ENCODE measurements at regions not wholly inside any gene's neighbourhood (a gene's known extent, or its start where the extent isn't known, plus 50 kb on each side); places are given as distances from the start of the nearest gene placed in this dataset.

DNA sequence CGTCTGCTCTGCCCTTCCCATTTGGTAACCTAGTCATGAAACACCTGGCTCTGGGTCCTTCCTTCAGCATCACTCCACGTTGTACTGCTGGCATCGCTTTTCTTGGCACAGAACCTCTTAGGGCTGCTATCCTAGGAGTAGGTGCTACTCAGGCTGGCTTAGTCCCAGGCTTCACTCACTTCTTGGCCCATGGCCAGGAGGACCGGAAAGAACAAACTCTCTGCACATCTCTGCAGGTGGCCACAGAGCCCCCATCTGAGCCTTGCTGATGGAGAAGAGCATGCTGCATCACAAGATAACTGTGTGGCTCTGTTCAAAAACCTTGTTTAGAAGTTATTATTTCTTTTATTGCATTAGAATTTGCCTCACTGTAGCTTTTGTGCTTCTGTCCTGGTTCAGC lies 447.2 kb upstream of the TNP1 start:
- TF ChIP-seq, protein P1, sequence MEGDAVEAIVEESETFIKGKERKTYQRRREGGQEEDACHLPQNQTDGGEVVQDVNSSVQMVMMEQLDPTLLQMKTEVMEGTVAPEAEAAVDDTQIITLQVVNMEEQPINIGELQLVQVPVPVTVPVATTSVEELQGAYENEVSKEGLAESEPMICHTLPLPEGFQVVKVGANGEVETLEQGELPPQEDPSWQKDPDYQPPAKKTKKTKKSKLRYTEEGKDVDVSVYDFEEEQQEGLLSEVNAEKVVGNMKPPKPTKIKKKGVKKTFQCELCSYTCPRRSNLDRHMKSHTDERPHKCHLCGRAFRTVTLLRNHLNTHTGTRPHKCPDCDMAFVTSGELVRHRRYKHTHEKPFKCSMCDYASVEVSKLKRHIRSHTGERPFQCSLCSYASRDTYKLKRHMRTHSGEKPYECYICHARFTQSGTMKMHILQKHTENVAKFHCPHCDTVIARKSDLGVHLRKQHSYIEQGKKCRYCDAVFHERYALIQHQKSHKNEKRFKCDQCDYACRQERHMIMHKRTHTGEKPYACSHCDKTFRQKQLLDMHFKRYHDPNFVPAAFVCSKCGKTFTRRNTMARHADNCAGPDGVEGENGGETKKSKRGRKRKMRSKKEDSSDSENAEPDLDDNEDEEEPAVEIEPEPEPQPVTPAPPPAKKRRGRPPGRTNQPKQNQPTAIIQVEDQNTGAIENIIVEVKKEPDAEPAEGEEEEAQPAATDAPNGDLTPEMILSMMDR (IDR thresholded peaks at IDR 0.05; ENCODE audit: insufficient read depth, missing control alignments): no peak
- DNase-seq (ENCODE audit: insufficient read length, low spot score): no peak
- FAIRE-seq: no peak

DNA sequence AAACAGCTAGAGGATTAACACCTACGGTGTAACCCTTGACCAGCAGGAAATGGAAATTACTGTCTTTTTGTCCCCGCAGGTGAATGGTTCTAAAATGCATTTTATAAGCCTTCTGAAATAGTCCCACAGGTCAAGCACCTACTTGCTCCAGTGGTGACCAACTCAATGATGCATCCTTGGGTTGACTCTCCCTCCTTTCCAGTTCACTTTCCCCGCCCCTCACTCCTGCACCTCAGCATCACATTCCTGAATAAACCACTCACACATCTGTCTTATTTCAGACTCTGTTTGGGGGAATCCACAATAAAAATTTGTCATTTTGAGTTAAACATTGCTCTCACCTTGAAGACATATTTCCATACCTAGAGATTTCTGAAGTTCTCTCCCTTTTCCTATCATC lies 446.0 kb upstream of the TNP1 start:
- TF ChIP-seq, protein P1 (IDR thresholded peaks at IDR 0.05; ENCODE audit: insufficient read depth, missing control alignments): no peak
- no peak for FAIRE-seq
- no peak for DNase-seq (ENCODE audit: insufficient read length, low spot score)

DNA sequence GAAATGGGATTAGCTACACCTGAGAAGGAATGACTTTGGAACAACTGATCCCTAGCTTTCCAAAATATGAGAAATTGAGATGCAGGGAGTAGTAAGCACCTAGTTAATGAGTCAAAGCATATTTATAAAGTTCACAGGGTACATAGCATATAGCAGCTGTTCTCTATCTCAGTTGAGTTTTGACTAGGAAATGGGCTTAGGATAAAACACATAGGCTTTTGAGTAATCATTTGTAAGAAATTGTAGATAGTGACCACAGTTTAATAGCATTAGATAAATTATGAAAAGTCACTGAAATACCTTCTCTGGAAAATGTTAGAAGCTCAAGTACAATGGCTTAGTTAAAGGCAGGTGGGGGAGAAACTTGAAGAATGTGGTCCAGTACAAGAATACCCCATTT lies 444.7 kb upstream of the TNP1 start:
- DNase-seq (ENCODE audit: insufficient read length, low spot score) (no peak), FAIRE-seq (no peak)
- TF ChIP-seq, protein P1 (IDR thresholded peaks at IDR 0.05; ENCODE audit: insufficient read depth, missing control alignments): no peak

DNA sequence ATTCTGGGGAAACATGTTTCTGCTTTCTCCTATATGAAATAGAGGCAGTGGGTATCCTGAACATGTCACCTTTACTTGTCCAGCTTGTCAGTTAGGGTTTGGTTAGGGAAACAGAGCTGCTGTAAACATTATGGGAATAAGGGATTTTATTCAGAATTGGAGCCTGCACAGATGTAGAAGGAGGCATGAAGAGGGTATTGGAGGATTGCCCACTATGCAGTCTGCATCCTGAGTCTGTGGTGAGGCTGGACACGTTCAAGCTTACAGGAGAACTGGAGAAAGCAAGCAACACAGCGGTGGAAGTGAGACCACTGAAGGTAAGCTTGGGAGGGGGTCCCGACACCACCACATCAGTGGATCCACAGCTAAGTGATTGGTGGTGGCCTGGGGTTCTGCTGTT lies 443.0 kb upstream of the TNP1 start:
- FAIRE-seq (no peak), DNase-seq (ENCODE audit: insufficient read length, low spot score) (no peak)
- TF ChIP-seq, protein P1 (IDR thresholded peaks at IDR 0.05; ENCODE audit: insufficient read depth, missing control alignments): no peak

DNA sequence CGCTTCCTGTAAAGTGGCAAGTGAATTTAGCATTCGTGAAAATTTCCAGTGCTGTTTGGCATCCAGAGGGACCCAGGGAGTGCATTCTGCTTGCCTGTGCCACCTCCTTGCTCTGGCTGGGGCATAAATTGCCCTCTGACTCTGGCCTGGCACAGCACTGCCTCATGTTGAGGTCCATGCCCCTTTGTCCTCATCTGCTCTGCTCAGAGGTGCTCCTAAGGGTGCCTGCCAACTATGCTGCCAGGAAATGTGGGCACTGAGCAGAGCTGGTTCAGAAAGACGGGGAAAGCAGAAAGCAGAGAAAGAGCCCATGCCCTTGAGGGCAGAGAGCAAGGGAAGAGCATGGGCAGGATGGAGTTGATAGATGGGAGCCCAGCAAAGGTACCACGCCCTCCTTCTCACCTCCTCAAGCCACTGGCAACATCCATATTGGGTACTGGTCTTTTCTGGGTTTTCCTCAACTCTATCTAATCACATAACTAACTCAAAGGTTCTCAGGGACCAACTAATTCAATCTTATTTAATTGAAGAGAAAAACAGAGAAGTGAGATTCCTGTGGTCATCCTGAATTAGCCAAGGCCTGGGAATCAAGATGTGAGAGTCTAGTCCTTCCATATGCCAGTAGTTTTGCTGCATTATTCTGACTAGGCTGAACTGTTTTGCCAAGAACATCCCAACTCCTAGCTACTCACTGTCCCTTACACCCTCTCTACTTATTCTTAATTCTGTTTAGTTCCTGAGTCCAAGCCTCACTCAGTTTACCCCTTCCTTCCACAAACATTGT lies 441.5 kb upstream of the TNP1 start:
- FAIRE-seq (no peak), DNase-seq (ENCODE audit: insufficient read length, low spot score) (no peak)

DNA sequence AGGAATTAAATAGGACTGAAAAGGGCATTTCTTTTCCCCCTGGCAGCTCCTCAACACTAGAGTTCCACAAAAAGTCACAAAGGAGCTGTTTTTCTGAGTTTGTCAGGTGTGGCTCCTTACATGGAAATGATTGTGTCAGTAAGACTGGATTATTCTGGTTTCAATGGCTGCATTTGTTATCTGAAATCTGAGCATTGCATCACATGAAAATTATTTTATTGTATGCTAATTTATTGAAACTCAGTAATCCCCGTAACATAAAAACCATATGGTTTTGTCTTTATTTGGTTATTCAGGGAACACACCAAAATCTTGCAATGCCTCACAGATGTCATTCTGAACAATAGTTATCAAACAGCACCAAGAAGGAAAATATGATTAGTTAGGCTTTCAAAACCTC lies 439.7 kb upstream of the TNP1 start:
- FAIRE-seq (no peak), DNase-seq (ENCODE audit: insufficient read length, low spot score) (no peak)
- TF ChIP-seq, protein P1 (IDR thresholded peaks at IDR 0.05; ENCODE audit: insufficient read depth, missing control alignments): no peak

More for the DNA sequence above, 441.5 kb upstream of the TNP1 start:
- TF ChIP-seq, protein P1 (IDR thresholded peaks at IDR 0.05; ENCODE audit: insufficient read depth, missing control alignments): no peak

DNA sequence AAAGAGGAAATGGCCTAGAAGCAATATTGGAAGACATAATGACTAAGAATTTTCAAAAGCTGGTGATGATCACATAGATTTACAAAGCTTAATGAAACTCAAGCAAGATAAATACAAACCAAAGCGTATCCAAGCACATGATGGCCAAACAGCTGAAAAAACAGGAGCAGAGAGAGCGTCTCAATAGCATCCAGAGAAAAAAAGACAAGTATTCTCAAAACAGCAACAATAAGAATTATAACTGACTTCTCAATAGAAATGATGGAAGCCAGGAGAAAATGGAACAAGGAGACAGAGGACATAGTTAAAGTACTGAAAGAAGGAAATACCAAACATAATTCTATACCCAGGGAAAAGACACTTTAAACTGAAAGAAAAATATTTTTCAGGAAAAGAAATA lies 437.2 kb upstream of the TNP1 start:
- FAIRE-seq: no peak
- TF ChIP-seq, protein P1 (IDR thresholded peaks at IDR 0.05; ENCODE audit: insufficient read depth, missing control alignments): no peak
- no peak for DNase-seq (ENCODE audit: insufficient read length, low spot score)
